B cell (primary cell): ENCODE measurements at regions not wholly inside any gene's neighbourhood (a gene's known extent, or its start where the extent isn't known, plus 50 kb on each side); places are given as distances from the start of the nearest gene placed in this dataset.

Source experiments
- ATAC-seq: fragments of 200-7000 bp; cut with Tn5 transposase; one replicate; pipeline ENCODE4 v1.10.0; 2021; ENCODE audit warnings: low read depth, mild to moderate bottlenecking, moderate number of reproducible peaks, moderate library complexity
- CTCF ChIA-PET: fragments of 350-600 bp; sonication (Branson Sonifier 250); formaldehyde crosslinking; loops from one replicate; lab custom pipeline; 2021; ENCODE audit warnings: antibody characterized with exemption, inconsistent platforms; lab: Charles Lee
- POLR2A ChIA-PET: fragments of 350-600 bp; sonication (Branson Sonifier 250); formaldehyde crosslinking; loops from one replicate; lab custom pipeline; 2021; ENCODE audit warnings: antibody characterized with exemption; lab: Charles Lee
- DNase-seq: peaks from one replicate; pipeline ENCODE4 v3.0.0; 2013
- H2AFZ ChIP-seq: 2 replicates; pipeline ENCODE4 v1.6.1; 2012; ENCODE audit warnings: mild to moderate bottlenecking, low read depth, low read length; ENCODE audit not compliant: insufficient read depth, poor library complexity, severe bottlenecking
- H3K27ac ChIP-seq, 2 donors: 1 replicate in 1 of 2; 2 replicates in 1 of 2; pipeline ENCODE4 v1.5.1; 2012 to 2013; ENCODE audit warnings: low read length in 2 of 2, mild to moderate bottlenecking in 2 of 2, moderate library complexity in 1 of 2
- H3K27me3 ChIP-seq, 4 experiments: fragments of 200-600 bp in 1 of 4; sonication (generic) in 1 of 4; replicated peaks in 1 of 4; 1 replicate in 2 of 4; 2 replicates in 2 of 4; pipeline versions ENCODE4 v1.6.1 to v1.7.0; 2013 to 2016; ENCODE audit warnings: low read length in 3 of 4, mild to moderate bottlenecking in 2 of 4, mixed read lengths in 1 of 4, moderate library complexity in 1 of 4; ENCODE audit not compliant: insufficient read depth in 4 of 4, control insufficient read depth in 3 of 4; ENCODE audit errors: control extremely low read depth in 1 of 4
- H3K36me3 ChIP-seq, 2 experiments: replicated peaks in 1 of 2; 1 replicate in 1 of 2; 2 replicates in 1 of 2; pipeline versions ENCODE4 v1.6.1 to v1.7.1; 2013; ENCODE audit warnings: low read length in 1 of 2; ENCODE audit not compliant: insufficient read depth in 2 of 2, control insufficient read depth in 1 of 2; ENCODE audit errors: control extremely low read depth in 1 of 2, extremely low read depth in 1 of 2
- H3K4me1 ChIP-seq, 2 donors: fragments of 200-600 bp in 1 of 2; sonication (generic) in 1 of 2; 1 replicate in 1 of 2; 2 replicates in 1 of 2; pipeline versions ENCODE4 v1.5.1 to v1.6.1; 2013 to 2017; ENCODE audit warnings: low read length in 2 of 2; ENCODE audit not compliant: control insufficient read depth in 2 of 2, insufficient read depth in 2 of 2
- H3K4me2 ChIP-seq: replicated peaks from 2 replicates; pipeline ENCODE3; 2012; ENCODE audit warnings: mild to moderate bottlenecking, low read depth, low read length; ENCODE audit not compliant: poor library complexity, severe bottlenecking
- H3K4me3 ChIP-seq, 5 experiments: fragments of 200-600 bp in 1 of 5; sonication (generic) in 1 of 5; 1 replicate in 3 of 5; 2 replicates in 2 of 5; pipeline versions ENCODE4 v1.5.1 to v1.7.0; 2011 to 2016; ENCODE audit warnings: low read length in 4 of 5, mild to moderate bottlenecking in 4 of 5, low read depth in 2 of 5, control low read depth in 1 of 5, moderate library complexity in 1 of 5; ENCODE audit not compliant: insufficient read depth in 1 of 5; ENCODE audit errors: control extremely low read depth in 1 of 5, extremely low read depth in 1 of 5
- H3K79me2 ChIP-seq: fragments of 200-600 bp; sonication (generic); one replicate; pipeline ENCODE4 v1.6.0; 2016; ENCODE audit warnings: low read length; ENCODE audit not compliant: control insufficient read depth, insufficient read depth
- H3K9ac ChIP-seq: fragments of 200-600 bp; sonication (generic); 2 replicates; pipeline ENCODE4 v1.6.1; 2017; ENCODE audit warnings: mild to moderate bottlenecking, low read length, moderate library complexity
- H3K9me3 ChIP-seq, 3 donors: one replicate each; pipeline versions ENCODE4 v1.6.1 to v1.7.1; 2013; ENCODE audit warnings: low read length in 2 of 3; ENCODE audit not compliant: control insufficient read depth in 2 of 3, insufficient read depth in 1 of 3; ENCODE audit errors: control extremely low read depth in 1 of 3
- H4K20me1 ChIP-seq: 2 replicates; pipeline ENCODE4 v1.6.0; 2012; ENCODE audit warnings: mild to moderate bottlenecking, low read length; ENCODE audit not compliant: insufficient read depth, control insufficient read depth, poor library complexity, severe bottlenecking
- H3K27ac Mint-ChIP-seq: one replicate; pipeline ENCODE4 v1.8.0; 2021; ENCODE audit warnings: mixed read lengths
- H3K27me3 Mint-ChIP-seq: one replicate; pipeline ENCODE4 v1.8.0; 2021; ENCODE audit warnings: mixed read lengths
- H3K4me1 Mint-ChIP-seq: one replicate; pipeline ENCODE4 v1.8.0; 2021; ENCODE audit warnings: mixed read lengths
- H3K4me3 Mint-ChIP-seq: one replicate; pipeline ENCODE4 v1.8.0; 2021; ENCODE audit warnings: mixed read lengths
- H3K9me3 Mint-ChIP-seq: one replicate; pipeline ENCODE4 v1.8.0; 2022; ENCODE audit warnings: mixed read lengths; ENCODE audit not compliant: insufficient read depth
- EZH2 ChIP-seq: IDR thresholded peaks from 2 replicates; pipeline ENCODE4 v1.6.1; 2012; ENCODE audit warnings: borderline replicate concordance, low read depth, mild to moderate bottlenecking, moderate library complexity, low read length; ENCODE audit not compliant: insufficient read depth, poor library complexity, severe bottlenecking
- WGBS: methylation state at CpG from one replicate; pipeline ENCODE4 v1.1.5; 2013; ENCODE audit warnings: missing lambda C conversion rate; ENCODE audit not compliant: insufficient coverage; 5-methylcytosine and 5-hydroxymethylcytosine counted together
- intact Hi-C: fragments of 100-400 bp; cut with micrococcal nuclease; formaldehyde crosslinking; loops from one replicate; pipeline ENCODE4 v1.10.0; 2022
- TF ChIP-seq, protein P1 (sequence below): fragments of 200-600 bp; IDR thresholded peaks from one replicate; pipeline ENCODE4 v1.8.0; 2022; ENCODE audit warnings: antibody characterized with exemption, mild to moderate bottlenecking

- ChIA-PET CTCF (interaction anchor here (0.5 to 0.9 kb wide), 2 partner anchors 9 to 105 kb away, joined by 3 to 5 read pairs; no protein-coding TSS in a partner anchor), POLR2A (no interaction called here)
- no peaks in the 10 kb centered on the region for H3K36me3 ChIP-seq
- Mint-ChIP-seq H3K4me3 (no peak overlapping the region), H3K27me3 (peaks cover 5% of the 10 kb centered on the region), H3K4me1 (no peaks in the 10 kb centered on the region), H3K27ac (no peak overlapping the region), H3K9me3 (no peaks in the 10 kb centered on the region)
- H3K27me3 ChIP-seq, result no peaks in the 10 kb centered on the region
- no peak overlapping the region for H3K9ac ChIP-seq
- intact Hi-C loops, result no loop called here
- H3K4me3 ChIP-seq, result no peak overlapping the region
- TF ChIP-seq, protein P1, sequence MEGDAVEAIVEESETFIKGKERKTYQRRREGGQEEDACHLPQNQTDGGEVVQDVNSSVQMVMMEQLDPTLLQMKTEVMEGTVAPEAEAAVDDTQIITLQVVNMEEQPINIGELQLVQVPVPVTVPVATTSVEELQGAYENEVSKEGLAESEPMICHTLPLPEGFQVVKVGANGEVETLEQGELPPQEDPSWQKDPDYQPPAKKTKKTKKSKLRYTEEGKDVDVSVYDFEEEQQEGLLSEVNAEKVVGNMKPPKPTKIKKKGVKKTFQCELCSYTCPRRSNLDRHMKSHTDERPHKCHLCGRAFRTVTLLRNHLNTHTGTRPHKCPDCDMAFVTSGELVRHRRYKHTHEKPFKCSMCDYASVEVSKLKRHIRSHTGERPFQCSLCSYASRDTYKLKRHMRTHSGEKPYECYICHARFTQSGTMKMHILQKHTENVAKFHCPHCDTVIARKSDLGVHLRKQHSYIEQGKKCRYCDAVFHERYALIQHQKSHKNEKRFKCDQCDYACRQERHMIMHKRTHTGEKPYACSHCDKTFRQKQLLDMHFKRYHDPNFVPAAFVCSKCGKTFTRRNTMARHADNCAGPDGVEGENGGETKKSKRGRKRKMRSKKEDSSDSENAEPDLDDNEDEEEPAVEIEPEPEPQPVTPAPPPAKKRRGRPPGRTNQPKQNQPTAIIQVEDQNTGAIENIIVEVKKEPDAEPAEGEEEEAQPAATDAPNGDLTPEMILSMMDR, result no peak
- no peak for TF ChIP-seq EZH2
- no peak overlapping the region for H3K4me2 ChIP-seq
- H3K79me2 ChIP-seq, result no peaks in the 10 kb centered on the region
- no peak overlapping the region for H3K27ac ChIP-seq
- H3K4me1 ChIP-seq, result no peaks in the 10 kb centered on the region
- WGBS, result 0% methylated on average over 1 of the region's 6 CpGs
- ATAC-seq (no peak), DNase-seq (no peak)
- H2AFZ ChIP-seq, result no peak overlapping the region
- H3K9me3 ChIP-seq, result no peaks in the 10 kb centered on the region
- no peaks in the 10 kb centered on the region for H4K20me1 ChIP-seq
These were observed 70.2 kb downstream of the FOXB1 start for GRCh38 chr15:60074181-60074885.

GRCh38 chr15:60076045-60076444 is 71.9 kb downstream of the FOXB1 start:
- no peaks in the 10 kb centered on the region for H3K9me3 ChIP-seq
- no peaks in the 10 kb centered on the region for H3K9me3 Mint-ChIP-seq
- no peak overlapping the region for H3K9ac ChIP-seq
- no peaks in the 10 kb centered on the region for H4K20me1 ChIP-seq
- H3K4me1 ChIP-seq, result no peaks in the 10 kb centered on the region
- no peaks in the 10 kb centered on the region for H3K4me1 Mint-ChIP-seq
- H3K27ac ChIP-seq, result no peak overlapping the region
- no peak overlapping the region for H2AFZ ChIP-seq
- no peaks in the 10 kb centered on the region for H3K79me2 ChIP-seq
- H3K27ac Mint-ChIP-seq, result no peak overlapping the region
- no peak overlapping the region for H3K4me3 ChIP-seq
- no peaks in the 10 kb centered on the region for H3K27me3 ChIP-seq
- no peak overlapping the region for H3K4me3 Mint-ChIP-seq
- intact Hi-C loops, result no loop called here
- H3K36me3 ChIP-seq, result no peaks in the 10 kb centered on the region
- peaks cover 9% of the 10 kb centered on the region for H3K27me3 Mint-ChIP-seq
- H3K4me2 ChIP-seq, result no peak overlapping the region
- ATAC-seq, result no peak
- DNase-seq, result no peak
- 82% methylated on average over 3 of the region's 5 CpGs for WGBS
- CTCF ChIA-PET, result no interaction called here
- POLR2A ChIA-PET, result no interaction called here
- TF ChIP-seq EZH2, result no peak
- TF ChIP-seq, protein P1, result no peak
